Gastrocnemius medialis (tissue), 4 donors: ENCODE measurements at regions not wholly inside any gene's neighbourhood (a gene's known extent, or its start where the extent isn't known, plus 50 kb on each side); places are given as distances from the start of the nearest gene placed in this dataset.

Source experiments
- ATAC-seq, 2 donors: fragments of 150-250 bp; one replicate each; pipeline ENCODE4 v1.9.1; 2016
- DNase-seq, 2 donors: peaks; one replicate each; pipeline ENCODE4 v3.0.0-alpha.2; 2019
- H3K27ac ChIP-seq, 4 donors: fragments of 200-600 bp; sonication (generic); 1 replicate in 1 of 4; 2 replicates in 3 of 4; pipeline ENCODE4 v1.5.1; 2016 to 2018; ENCODE audit warnings: mild to moderate bottlenecking in 2 of 4, moderate library complexity in 1 of 4
- H3K27me3 ChIP-seq, 3 donors: fragments of 200-600 bp; sonication (generic) in 2 of 3; 1 replicate in 1 of 3; 2 replicates in 2 of 3; pipeline versions ENCODE4 v1.5.1 to v1.6.0; 2016 to 2019; ENCODE audit warnings: mild to moderate bottlenecking in 1 of 3, moderate library complexity in 1 of 3
- H3K36me3 ChIP-seq, 2 donors: fragments of 200-600 bp; sonication (generic) in 1 of 2; one replicate each; pipeline ENCODE4 v1.5.1; 2017 to 2018
- H3K4me1 ChIP-seq, 2 donors: fragments of 200-600 bp; sonication (generic) in 1 of 2; one replicate each; pipeline ENCODE4 v1.5.1; 2016 to 2017; ENCODE audit warnings: mild to moderate bottlenecking in 2 of 2
- H3K4me3 ChIP-seq, 4 donors: fragments of 200-600 bp; sonication (generic) in 3 of 4; 1 replicate in 1 of 4; 2 replicates in 3 of 4; pipeline ENCODE4 v1.5.1; 2016 to 2019; ENCODE audit warnings: mild to moderate bottlenecking in 2 of 4
- H3K9me3 ChIP-seq, 3 donors: fragments of 200-600 bp; sonication (generic) in 2 of 3; 1 replicate in 1 of 3; 2 replicates in 2 of 3; pipeline ENCODE4 v1.5.1; 2016 to 2019
- POLR2A ChIP-seq, 2 donors: fragments of 450-650 bp; IDR thresholded peaks; one replicate each; pipeline ENCODE4 v1.6.1; 2017; ENCODE audit warnings: antibody characterized with exemption in 2 of 2, mild to moderate bottlenecking in 2 of 2, moderate library complexity in 2 of 2
- in situ Hi-C, 4 donors: fragments of 200-750 bp; cut with MboI; loops; one replicate each; pipeline versions ENCODE4 v1.15.0 to v1.8.0; 2017; ENCODE audit warnings: low sequenced_read_pairs in 4 of 4
- intact Hi-C: fragments of 100-400 bp; cut with DNase I; formaldehyde crosslinking; loops from one replicate; pipeline ENCODE4 v1.15.1; 2023; ENCODE audit warnings: low total_unique reads
- TF ChIP-seq, protein P1 (sequence below), 5 experiments: fragments of 450-650 bp in 3 of 5; fragments of 200-600 bp in 2 of 5; sonication (generic) in 2 of 5; IDR thresholded peaks in 4 of 5; conservative IDR thresholded peaks in 1 of 5; 1 replicate in 4 of 5; 2 replicates in 1 of 5; pipeline ENCODE4 v1.5.1; 2016 to 2019; ENCODE audit warnings: antibody characterized with exemption in 5 of 5, mild to moderate bottlenecking in 3 of 5, moderate library complexity in 3 of 5

DNA sequence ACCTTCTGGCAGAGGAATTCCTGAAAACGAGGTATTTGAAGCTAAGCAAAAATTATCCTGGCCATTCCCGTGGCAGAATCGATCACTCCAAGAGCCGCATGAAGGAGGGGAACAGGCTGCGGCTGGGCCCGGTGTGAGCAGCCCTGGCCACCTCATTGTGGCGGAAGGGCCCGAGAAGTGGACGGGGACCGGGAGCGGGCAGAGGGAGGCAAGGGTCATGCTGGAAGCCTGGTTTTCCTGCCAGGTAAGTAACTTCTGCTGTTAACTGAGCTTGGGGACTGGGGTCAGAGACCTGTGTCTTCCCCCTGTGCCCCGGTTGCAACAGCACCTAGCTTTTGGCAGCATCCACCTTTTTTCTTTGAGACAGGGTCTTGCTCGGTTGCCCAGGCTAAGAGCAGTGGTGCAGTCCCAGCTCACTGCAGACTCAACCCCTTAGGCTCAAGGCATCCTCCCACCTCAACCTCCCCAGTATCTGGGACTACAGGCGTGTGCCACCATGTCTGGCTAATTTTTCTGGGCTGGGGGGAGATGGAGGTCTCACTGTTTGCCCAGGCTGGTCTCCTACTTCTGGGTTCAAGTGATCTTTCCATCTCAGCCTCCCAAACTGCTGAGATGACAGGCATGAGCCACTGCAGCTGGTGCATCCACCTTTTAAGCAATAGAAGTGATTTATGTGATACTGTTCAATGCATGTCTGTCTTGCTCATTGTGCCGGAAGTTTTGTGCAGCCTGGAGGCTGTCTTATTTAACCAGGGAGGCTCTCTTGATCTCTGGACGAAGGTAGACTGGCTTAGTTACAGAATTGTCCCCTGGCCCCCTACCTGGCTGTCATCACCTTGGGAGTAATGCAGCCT, 174.0 kb upstream of the MYL2 start:
- H3K36me3 ChIP-seq, result no peaks in the 10 kb centered on the region
- intact Hi-C loops, result no loop called here
- H3K27ac ChIP-seq, result no peak overlapping the region
- TF ChIP-seq, protein P1, sequence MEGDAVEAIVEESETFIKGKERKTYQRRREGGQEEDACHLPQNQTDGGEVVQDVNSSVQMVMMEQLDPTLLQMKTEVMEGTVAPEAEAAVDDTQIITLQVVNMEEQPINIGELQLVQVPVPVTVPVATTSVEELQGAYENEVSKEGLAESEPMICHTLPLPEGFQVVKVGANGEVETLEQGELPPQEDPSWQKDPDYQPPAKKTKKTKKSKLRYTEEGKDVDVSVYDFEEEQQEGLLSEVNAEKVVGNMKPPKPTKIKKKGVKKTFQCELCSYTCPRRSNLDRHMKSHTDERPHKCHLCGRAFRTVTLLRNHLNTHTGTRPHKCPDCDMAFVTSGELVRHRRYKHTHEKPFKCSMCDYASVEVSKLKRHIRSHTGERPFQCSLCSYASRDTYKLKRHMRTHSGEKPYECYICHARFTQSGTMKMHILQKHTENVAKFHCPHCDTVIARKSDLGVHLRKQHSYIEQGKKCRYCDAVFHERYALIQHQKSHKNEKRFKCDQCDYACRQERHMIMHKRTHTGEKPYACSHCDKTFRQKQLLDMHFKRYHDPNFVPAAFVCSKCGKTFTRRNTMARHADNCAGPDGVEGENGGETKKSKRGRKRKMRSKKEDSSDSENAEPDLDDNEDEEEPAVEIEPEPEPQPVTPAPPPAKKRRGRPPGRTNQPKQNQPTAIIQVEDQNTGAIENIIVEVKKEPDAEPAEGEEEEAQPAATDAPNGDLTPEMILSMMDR (IDR thresholded peaks at IDR 0.05 in 4 of 5, conservative IDR thresholded peaks at IDR 0.05 in 1 of 5), result no peak
- no peak for TF ChIP-seq POLR2A (IDR thresholded peaks at IDR 0.05)
- no peaks in the 10 kb centered on the region for H3K4me1 ChIP-seq
- no peak for ATAC-seq
- DNase-seq, result no peak
- no peaks in the 10 kb centered on the region for H3K9me3 ChIP-seq
- H3K27me3 ChIP-seq, result peaks cover 0 to 2% (median 0%) of the 10 kb centered on the region in 3 donors
- no peak overlapping the region for H3K4me3 ChIP-seq
- in situ Hi-C loops, result no loop called here

DNA sequence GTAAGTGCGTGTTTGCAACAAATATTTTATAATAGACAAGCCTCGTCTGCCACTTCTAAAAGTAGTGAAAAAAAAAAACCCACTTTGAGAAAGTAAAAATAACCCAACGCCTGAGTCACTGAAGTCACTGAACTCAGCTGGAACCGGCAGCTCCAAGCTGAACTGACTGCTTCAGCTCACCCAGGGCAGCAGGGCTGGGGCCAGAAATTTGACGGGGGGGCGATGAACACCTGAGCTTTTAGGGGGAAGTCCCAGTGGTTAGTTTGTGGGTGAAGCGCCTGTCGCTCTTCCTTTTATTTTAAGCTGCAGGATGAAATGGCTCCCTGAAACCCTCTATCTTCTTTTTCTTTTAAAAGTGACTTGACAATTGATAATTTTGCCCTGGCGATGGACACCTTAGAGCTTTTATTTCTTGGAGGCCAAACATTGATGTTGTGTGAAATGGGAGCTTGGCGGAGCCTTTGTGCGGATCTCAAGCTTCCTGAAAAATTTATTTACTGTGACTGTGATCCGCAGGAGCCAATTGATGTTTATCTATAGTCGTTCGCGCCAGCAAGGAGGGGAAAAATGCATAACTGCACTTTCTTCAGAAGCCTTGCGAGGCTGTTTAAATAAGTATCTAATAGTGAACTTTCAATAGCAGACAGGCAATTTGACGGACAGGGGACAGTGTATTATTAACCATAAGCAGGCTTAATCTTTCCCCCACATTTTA, 173.2 kb upstream of the MYL2 start:
- peaks cover 0 to 2% (median 0%) of the 10 kb centered on the region in 3 donors for H3K27me3 ChIP-seq
- no peak overlapping the region for H3K27ac ChIP-seq
- no peak for DNase-seq
- H3K4me3 ChIP-seq, result no peak overlapping the region
- TF ChIP-seq, protein P1 (IDR thresholded peaks at IDR 0.05 in 4 of 5, conservative IDR thresholded peaks at IDR 0.05 in 1 of 5), result no peak
- no peak for TF ChIP-seq POLR2A (IDR thresholded peaks at IDR 0.05)
- in situ Hi-C loops (no loop called here), intact Hi-C loops (no loop called here)
- H3K9me3 ChIP-seq, result no peaks in the 10 kb centered on the region
- H3K36me3 ChIP-seq, result no peaks in the 10 kb centered on the region
- no peak for ATAC-seq
- no peaks in the 10 kb centered on the region for H3K4me1 ChIP-seq

DNA sequence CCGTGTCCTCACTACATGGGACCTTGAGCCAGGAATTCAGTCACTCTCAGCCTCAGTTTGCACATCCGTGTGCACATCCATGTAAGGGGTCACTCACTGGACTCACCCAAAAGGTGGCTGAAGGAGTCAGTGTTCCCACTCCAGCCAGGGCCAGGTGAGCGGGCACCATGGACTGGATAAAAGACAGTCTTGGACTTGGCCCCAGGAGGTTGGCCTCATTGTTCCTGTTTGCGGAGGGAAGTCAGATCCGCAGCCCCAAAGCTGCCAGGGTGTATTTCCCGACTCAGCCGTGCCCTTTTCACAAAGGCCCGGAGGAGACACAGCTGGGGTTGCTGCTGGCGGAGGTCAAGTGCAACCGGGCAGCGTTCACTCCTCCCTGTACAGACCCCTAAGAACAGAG, 170.7 kb upstream of the MYL2 start:
- TF ChIP-seq, protein P1 (IDR thresholded peaks at IDR 0.05 in 4 of 5, conservative IDR thresholded peaks at IDR 0.05 in 1 of 5), result no peak
- no peak for TF ChIP-seq POLR2A (IDR thresholded peaks at IDR 0.05)
- intact Hi-C loops, result no loop called here
- H3K4me1 ChIP-seq, result no peaks in the 10 kb centered on the region
- ATAC-seq (no peak), DNase-seq (no peak)
- no peak overlapping the region for H3K4me3 ChIP-seq
- no peaks in the 10 kb centered on the region for H3K36me3 ChIP-seq
- H3K27ac ChIP-seq, result no peak overlapping the region
- H3K27me3 ChIP-seq, result peaks cover 0 to 2% (median 0%) of the 10 kb centered on the region in 3 donors
- in situ Hi-C loops, result no loop called here
- H3K9me3 ChIP-seq, result no peaks in the 10 kb centered on the region

DNA sequence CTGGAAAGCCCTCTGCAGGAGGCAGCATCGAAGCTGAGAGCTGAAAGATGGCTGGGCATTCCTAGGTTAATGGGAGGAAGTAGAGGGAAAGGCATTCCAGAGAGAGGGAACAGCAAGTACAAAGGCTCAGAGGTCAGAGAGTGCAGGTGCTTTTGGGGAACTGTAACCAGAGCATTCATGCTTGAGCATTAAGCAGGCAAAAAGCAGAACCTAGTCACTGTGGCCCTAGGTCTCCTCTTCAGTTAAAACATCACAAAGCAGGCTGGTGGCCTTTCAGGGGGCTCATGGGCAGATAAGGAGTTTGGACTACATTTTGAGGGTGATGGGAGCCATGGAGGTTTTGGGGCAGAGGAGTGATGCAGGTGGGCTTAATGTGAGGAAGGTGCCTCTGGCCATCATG, 169.2 kb upstream of the MYL2 start:
- no peak for DNase-seq
- in situ Hi-C loops (no loop called here), intact Hi-C loops (no loop called here)
- no peak for ATAC-seq
- H3K27ac ChIP-seq, result no peak overlapping the region
- TF ChIP-seq, protein P1 (IDR thresholded peaks at IDR 0.05 in 4 of 5, conservative IDR thresholded peaks at IDR 0.05 in 1 of 5), result no peak
- TF ChIP-seq POLR2A (IDR thresholded peaks at IDR 0.05), result no peak
- no peaks in the 10 kb centered on the region for H3K36me3 ChIP-seq
- no peaks in the 10 kb centered on the region for H3K9me3 ChIP-seq
- no peaks in the 10 kb centered on the region for H3K4me1 ChIP-seq
- peaks cover 0 to under 1% (median 0%) of the 10 kb centered on the region in 3 donors for H3K27me3 ChIP-seq
- H3K4me3 ChIP-seq, result no peak overlapping the region
